Uterus (tissue), 3 donors: ENCODE measurements at regions not wholly inside any gene's neighbourhood (a gene's known extent, or its start where the extent isn't known, plus 50 kb on each side); places are given as distances from the start of the nearest gene placed in this dataset.

Source experiments
- DNase-seq, 2 donors: peaks; one replicate each; pipeline ENCODE4 v3.0.0-alpha.2; 2019 to 2020
- H3K27ac ChIP-seq, 2 donors: fragments of 200-600 bp; sonication (generic); 1 replicate in 1 of 2; 2 replicates in 1 of 2; pipeline ENCODE4 v1.5.1; 2016 to 2018
- H3K27me3 ChIP-seq, 2 donors: fragments of 200-600 bp; sonication (generic); one replicate each; pipeline ENCODE4 v1.5.1; 2018 to 2019; ENCODE audit warnings: control low read depth in 1 of 2
- H3K36me3 ChIP-seq, 2 donors: fragments of 200-600 bp; sonication (generic); one replicate each; pipeline ENCODE4 v1.5.1; 2019; ENCODE audit warnings: control low read depth in 1 of 2
- H3K4me1 ChIP-seq, 2 donors: fragments of 200-600 bp; sonication (generic); one replicate each; pipeline ENCODE4 v1.5.1; 2018 to 2019; ENCODE audit warnings: control low read depth in 1 of 2
- H3K4me3 ChIP-seq, 2 donors: fragments of 200-600 bp; sonication (generic); 1 replicate in 1 of 2; 2 replicates in 1 of 2; pipeline ENCODE4 v1.5.1; 2018 to 2019; ENCODE audit warnings: mild to moderate bottlenecking in 1 of 2
- H3K9me3 ChIP-seq, 2 donors: fragments of 200-600 bp; sonication (generic); one replicate each; pipeline ENCODE4 v1.5.1; 2019; ENCODE audit warnings: control low read depth in 1 of 2
- CTCF ChIP-seq, 4 experiments: fragments of 200-600 bp in 2 of 4; fragments of 450-650 bp in 2 of 4; sonication (generic) in 2 of 4; IDR thresholded peaks; one replicate each; pipeline ENCODE4 v1.5.1; 2016 to 2019; ENCODE audit warnings: antibody characterized with exemption in 4 of 4, mild to moderate bottlenecking in 2 of 4, moderate library complexity in 1 of 4
- POLR2A ChIP-seq, 2 donors: fragments of 450-650 bp; IDR thresholded peaks; one replicate each; pipeline ENCODE4 v1.6.1; 2016; ENCODE audit warnings: antibody characterized with exemption in 2 of 2, mild to moderate bottlenecking in 1 of 2, moderate library complexity in 1 of 2
- intact Hi-C: fragments of 100-400 bp; cut with DNase I; formaldehyde crosslinking; loops from one replicate; pipeline ENCODE4 v1.15.1; 2023; ENCODE audit warnings: low total_unique reads
- donor health status: DM: yes; HTN: yes; CAD: no.

GRCh38 chr13:73433458-73433857 lies 374.7 kb downstream of the KLF5 start:
- intact Hi-C loops: no loop called here
- no peak for DNase-seq
- TF ChIP-seq POLR2A (IDR thresholded peaks at IDR 0.05) (no peak), CTCF (IDR thresholded peaks at IDR 0.05) (no peak)
- no peaks in the 10 kb centered on the region for H3K27me3 ChIP-seq
- no peaks in the 10 kb centered on the region for H3K4me1 ChIP-seq
- no peaks in the 10 kb centered on the region for H3K36me3 ChIP-seq
- no peaks in the 10 kb centered on the region for H3K9me3 ChIP-seq
- H3K27ac ChIP-seq: no peak overlapping the region
- no peak overlapping the region for H3K4me3 ChIP-seq

- Histone ChIP-seq H3K27ac (no peak overlapping the region), H3K27me3 (no peaks in the 10 kb centered on the region), H3K36me3 (no peaks in the 10 kb centered on the region), H3K9me3 (no peaks in the 10 kb centered on the region), H3K4me1 (no peaks in the 10 kb centered on the region), H3K4me3 (no peak overlapping the region)
- DNase-seq: no peak
- TF ChIP-seq POLR2A (IDR thresholded peaks at IDR 0.05) (no peak), CTCF (IDR thresholded peaks at IDR 0.05) (no peak)
- intact Hi-C loops: no loop called here
Measured at GRCh38 chr13:73429701-73430100, 370.9 kb downstream of the KLF5 start.

- no peak overlapping the region for H3K4me3 ChIP-seq
Measured at GRCh38 chr13:73428706-73429105, 369.9 kb downstream of the KLF5 start.

GRCh38 chr13:73428137-73428536 lies 369.3 kb downstream of the KLF5 start:
- intact Hi-C loops: no loop called here
- TF ChIP-seq CTCF (IDR thresholded peaks at IDR 0.05): no peak
- TF ChIP-seq POLR2A (IDR thresholded peaks at IDR 0.05): no peak
- DNase-seq: no peak

More at GRCh38 chr13:73428706-73429105, 369.9 kb downstream of the KLF5 start:
- no peaks in the 10 kb centered on the region for H3K4me1 ChIP-seq
- no peak overlapping the region for H3K27ac ChIP-seq
- no peaks in the 10 kb centered on the region for H3K9me3 ChIP-seq
- no peak for DNase-seq
- H3K27me3 ChIP-seq: no peaks in the 10 kb centered on the region
- intact Hi-C loops: no loop called here
- TF ChIP-seq POLR2A (IDR thresholded peaks at IDR 0.05) (no peak), CTCF (IDR thresholded peaks at IDR 0.05) (no peak)
- no peaks in the 10 kb centered on the region for H3K36me3 ChIP-seq

GRCh38 chr13:73422973-73423372 lies 364.2 kb downstream of the KLF5 start:
- intact Hi-C loops: no loop called here
- no peak for TF ChIP-seq CTCF (IDR thresholded peaks at IDR 0.05)
- no peak for TF ChIP-seq POLR2A (IDR thresholded peaks at IDR 0.05)
- H3K27ac ChIP-seq: no peak overlapping the region
- no peaks in the 10 kb centered on the region for H3K4me1 ChIP-seq
- DNase-seq: no peak
- no peaks in the 10 kb centered on the region for H3K36me3 ChIP-seq
- no peaks in the 10 kb centered on the region for H3K27me3 ChIP-seq
- H3K9me3 ChIP-seq: no peaks in the 10 kb centered on the region
- no peak overlapping the region for H3K4me3 ChIP-seq

More at GRCh38 chr13:73428137-73428536, 369.3 kb downstream of the KLF5 start:
- H3K9me3 ChIP-seq: no peaks in the 10 kb centered on the region
- H3K4me3 ChIP-seq: no peak overlapping the region
- H3K27me3 ChIP-seq: no peaks in the 10 kb centered on the region
- no peaks in the 10 kb centered on the region for H3K36me3 ChIP-seq
- H3K27ac ChIP-seq: no peak overlapping the region
- H3K4me1 ChIP-seq: no peaks in the 10 kb centered on the region
